ENCODE measurements at regions not wholly inside any gene's neighbourhood (a gene's known extent, or its start where the extent isn't known, plus 50 kb on each side); places are given as distances from the start of the nearest gene placed in this dataset.
"Not testable (repeated sequence)": the region's sequence is repeated elsewhere in the genome, so short reads cannot be mapped to it uniquely, and the experiment has no call there.

DNA sequence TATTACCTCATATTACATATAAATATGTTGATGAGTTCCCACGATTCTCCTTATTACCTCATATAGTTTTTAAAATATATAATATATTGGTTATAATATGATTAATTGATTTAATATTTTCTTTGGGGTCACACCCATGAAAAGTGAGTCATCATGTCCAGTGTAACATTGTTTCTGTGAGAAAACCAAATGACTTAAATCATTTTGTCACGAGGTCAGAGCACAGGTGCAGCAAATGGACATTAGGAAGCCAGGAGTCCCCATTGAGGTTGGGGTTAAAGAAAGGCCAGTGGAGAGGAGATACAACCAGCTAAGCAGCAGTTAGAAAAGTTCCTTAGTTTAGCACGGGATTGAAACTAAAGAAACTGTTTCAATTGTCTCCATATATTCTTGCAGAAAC is 133.9 kb upstream of the RAPGEF2 start:
- no peak for DNase-seq (ENCODE audit: low spot score)
- TF ChIP-seq, protein P1, sequence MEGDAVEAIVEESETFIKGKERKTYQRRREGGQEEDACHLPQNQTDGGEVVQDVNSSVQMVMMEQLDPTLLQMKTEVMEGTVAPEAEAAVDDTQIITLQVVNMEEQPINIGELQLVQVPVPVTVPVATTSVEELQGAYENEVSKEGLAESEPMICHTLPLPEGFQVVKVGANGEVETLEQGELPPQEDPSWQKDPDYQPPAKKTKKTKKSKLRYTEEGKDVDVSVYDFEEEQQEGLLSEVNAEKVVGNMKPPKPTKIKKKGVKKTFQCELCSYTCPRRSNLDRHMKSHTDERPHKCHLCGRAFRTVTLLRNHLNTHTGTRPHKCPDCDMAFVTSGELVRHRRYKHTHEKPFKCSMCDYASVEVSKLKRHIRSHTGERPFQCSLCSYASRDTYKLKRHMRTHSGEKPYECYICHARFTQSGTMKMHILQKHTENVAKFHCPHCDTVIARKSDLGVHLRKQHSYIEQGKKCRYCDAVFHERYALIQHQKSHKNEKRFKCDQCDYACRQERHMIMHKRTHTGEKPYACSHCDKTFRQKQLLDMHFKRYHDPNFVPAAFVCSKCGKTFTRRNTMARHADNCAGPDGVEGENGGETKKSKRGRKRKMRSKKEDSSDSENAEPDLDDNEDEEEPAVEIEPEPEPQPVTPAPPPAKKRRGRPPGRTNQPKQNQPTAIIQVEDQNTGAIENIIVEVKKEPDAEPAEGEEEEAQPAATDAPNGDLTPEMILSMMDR (IDR thresholded peaks at IDR 0.05; ENCODE audit: extremely low read depth, missing control alignments), result no peak

DNA sequence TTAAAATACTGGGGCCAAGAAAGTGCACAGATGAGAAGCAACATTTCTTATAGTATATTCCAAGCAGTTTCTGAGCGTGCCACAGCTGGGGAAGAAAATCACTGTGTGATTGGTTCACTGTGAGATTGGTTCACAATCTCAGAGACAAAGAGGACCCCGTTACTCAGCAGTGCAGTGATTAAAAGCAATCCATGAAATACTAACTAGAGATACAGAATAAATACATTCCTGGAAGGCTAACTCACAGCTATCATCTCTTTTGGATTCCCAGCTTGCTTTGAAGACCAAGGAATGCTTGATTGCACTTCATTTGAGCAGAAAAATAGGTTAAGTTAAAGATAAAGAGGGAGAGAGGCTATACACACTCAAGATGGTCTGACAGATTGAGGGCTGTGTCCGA is 132.1 kb upstream of the RAPGEF2 start:
- TF ChIP-seq, protein P1 (IDR thresholded peaks at IDR 0.05; ENCODE audit: extremely low read depth, missing control alignments), result no peak
- DNase-seq (ENCODE audit: low spot score), result no peak

DNA sequence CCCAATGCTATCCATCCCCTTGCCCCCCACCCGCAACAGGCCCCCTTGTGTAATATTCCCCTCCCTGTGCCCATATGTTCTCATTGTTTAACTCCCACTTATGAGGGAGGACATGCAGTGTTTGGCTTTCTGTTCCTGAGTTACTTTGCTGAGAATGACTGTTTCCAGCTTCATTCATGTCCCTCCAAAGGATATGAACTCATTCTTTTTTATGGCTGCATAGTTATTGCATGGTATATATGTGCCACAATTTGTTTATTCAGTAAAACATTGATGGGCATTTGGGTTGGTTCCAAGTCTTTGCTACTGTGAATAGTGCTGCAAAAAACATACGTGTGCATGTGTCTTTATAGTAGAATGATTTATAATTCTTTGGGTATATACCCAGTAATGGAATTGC is 128.4 kb upstream of the RAPGEF2 start:
- not testable (repeated sequence) for DNase-seq (ENCODE audit: low spot score)

DNA sequence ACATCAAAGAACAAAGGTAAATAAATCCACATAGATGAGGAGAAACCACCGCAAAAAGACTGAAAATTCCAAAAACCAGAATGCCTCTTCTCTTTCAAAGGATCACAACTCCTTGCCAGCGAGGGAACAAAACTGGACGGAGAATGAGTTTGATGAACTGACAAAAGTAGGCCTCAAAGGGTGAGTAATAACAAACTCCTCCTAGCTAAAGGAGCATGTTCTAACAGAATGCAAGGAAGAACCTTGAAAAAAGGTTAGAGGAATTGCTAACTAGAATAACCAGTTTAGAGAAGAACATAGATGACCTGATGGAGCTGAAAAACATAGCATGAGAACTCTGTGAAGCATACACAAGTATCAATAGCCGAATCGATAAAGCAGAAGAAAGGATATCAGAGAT is 122.2 kb upstream of the RAPGEF2 start:
- not testable (repeated sequence) for DNase-seq (ENCODE audit: low spot score)

DNA sequence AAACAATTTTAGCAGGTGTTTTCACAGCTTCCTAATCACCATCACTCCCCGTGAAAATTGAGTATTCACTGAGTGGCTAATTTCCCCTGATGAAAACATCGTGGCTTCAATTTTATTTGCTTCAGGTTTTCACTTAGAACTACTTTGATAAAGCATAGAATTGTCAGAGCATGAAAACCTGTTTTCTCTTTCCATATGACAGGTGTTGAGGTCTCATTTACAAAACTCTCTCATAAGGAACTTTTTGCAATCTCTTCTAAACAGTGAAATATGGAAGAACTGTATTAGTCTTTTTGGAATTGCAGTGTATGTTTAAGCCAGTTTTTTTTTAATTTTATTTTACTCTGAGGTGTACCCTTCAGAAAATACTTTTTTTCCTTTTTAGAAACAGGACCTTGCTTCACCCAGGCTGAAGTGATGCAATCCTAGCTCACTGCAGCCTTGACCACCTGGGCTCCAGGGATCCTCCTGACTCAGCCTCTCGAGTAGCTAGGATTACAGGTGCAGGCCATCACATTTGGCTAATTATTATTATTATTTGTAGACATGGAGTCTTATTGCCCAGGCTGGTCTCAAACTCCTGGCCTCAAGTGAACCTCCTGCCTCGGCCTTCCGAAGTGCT is 111.2 kb upstream of the RAPGEF2 start:
- TF ChIP-seq, protein P1 (IDR thresholded peaks at IDR 0.05; ENCODE audit: extremely low read depth, missing control alignments), result no peak
- no peak for DNase-seq (ENCODE audit: low spot score)

DNA sequence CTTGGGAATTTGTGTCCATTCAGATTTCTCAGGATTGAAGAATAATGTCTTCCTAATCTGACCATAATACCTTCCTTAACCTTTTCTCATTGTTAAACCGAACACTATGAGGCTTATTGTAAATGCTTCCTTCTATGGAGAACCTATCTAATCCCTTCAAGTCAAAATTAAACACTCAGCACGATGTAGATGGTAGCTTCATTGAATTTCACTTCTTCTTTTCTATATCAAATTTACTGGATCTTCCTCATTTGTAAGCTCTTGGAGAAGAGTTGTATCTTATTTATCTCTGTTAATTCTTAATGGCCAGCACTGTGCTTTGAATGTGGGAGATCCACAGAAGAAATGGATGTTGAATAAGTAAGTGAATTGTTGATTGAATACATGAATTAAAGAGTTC is 109.0 kb upstream of the RAPGEF2 start:
- TF ChIP-seq, protein P1 (IDR thresholded peaks at IDR 0.05; ENCODE audit: extremely low read depth, missing control alignments), result no peak
- no peak for DNase-seq (ENCODE audit: low spot score)

DNA sequence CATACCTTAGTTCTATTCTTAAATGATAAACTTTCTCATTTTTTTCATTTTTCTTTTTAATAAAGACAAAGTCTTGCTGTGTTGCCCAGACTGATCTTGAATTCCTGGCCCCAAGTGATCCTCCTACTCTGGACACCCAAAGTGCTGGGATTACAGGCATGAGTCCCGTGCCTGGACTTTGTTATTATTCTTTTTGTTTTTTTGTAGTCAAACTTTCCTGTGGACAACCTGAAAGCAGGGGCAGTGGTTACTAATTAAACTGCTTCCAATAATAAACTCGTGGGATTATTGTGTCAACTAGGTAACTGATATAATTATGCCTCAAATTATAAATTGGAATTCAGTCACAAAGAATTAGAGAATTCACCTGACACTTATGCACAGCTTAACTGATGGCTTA is 107.8 kb upstream of the RAPGEF2 start:
- no peak for DNase-seq (ENCODE audit: low spot score)
- TF ChIP-seq, protein P1 (IDR thresholded peaks at IDR 0.05; ENCODE audit: extremely low read depth, missing control alignments), result no peak

DNA sequence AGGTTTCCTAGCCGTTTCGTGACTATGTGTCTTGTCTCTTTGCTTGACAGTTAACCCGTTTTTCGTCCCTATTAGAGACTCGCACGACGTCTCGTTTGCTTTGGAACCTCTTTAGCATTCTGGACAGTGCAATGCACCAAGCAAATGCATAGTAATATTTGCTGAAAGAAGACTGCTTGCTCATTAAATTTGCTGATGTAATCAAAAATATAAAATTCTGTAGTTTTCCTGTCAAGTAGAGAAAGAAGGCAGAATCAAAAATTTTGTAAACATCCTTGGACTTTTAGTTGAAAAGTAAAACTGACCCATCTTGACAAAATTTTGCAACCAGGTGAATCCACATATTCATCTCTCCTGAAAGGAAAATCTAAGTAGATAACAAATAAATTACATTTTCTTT is 106.9 kb upstream of the RAPGEF2 start:
- DNase-seq (ENCODE audit: low spot score), result no peak

More for the DNA sequence above, 106.9 kb upstream of the RAPGEF2 start:
- TF ChIP-seq, protein P1 (IDR thresholded peaks at IDR 0.05; ENCODE audit: extremely low read depth, missing control alignments), result no peak

Measured in GM20000 (cell line).